ENCODE measurements at regions not wholly inside any gene's neighbourhood (a gene's known extent, or its start where the extent isn't known, plus 50 kb on each side); places are given as distances from the start of the nearest gene placed in this dataset.

- TF ChIP-seq POLR2A (IDR thresholded peaks at IDR 0.05; ENCODE audit: low read length) = no peak
- TF ChIP-seq GATA1 (IDR thresholded peaks at IDR 0.05; ENCODE audit: low read depth, low read length) = no peak
These were observed 291.8 kb upstream of the G2E3 start for GRCh38 chr14:30267141-30267540.

All from erythroblast (primary cell).